Fibroblast of villous mesenchyme (primary cell): ENCODE measurements at regions not wholly inside any gene's neighbourhood (a gene's known extent, or its start where the extent isn't known, plus 50 kb on each side); places are given as distances from the start of the nearest gene placed in this dataset.

Experiments
- DNase-seq: peaks from one replicate; pipeline ENCODE4 v3.0.0-alpha.2; 2010; ENCODE audit warnings: low read depth
- H3K4me3 ChIP-seq: 2 replicates; pipeline ENCODE4 v1.5.1; 2011; ENCODE audit warnings: low read depth, mild to moderate bottlenecking, low read length
- CTCF ChIP-seq: IDR thresholded peaks from 2 replicates; pipeline ENCODE4 v1.5.1; 2012; ENCODE audit warnings: low read depth, mild to moderate bottlenecking, low read length; ENCODE audit not compliant: insufficient read depth

GRCh38 chr10:130924138-130924819, 387.2 kb downstream of the TCERG1L start:
- H3K4me3 ChIP-seq: no peak overlapping the region
- no peak for DNase-seq
- TF ChIP-seq CTCF: no peak

- no peak for TF ChIP-seq CTCF
- no peak for DNase-seq
These were observed 385.1 kb downstream of the TCERG1L start for GRCh38 chr10:130926442-130926841.

GRCh38 chr10:130927157-130927556, 384.4 kb downstream of the TCERG1L start:
- H3K4me3 ChIP-seq: no peak overlapping the region
- no peak for DNase-seq
- TF ChIP-seq CTCF: no peak

More at GRCh38 chr10:130926442-130926841, 385.1 kb downstream of the TCERG1L start:
- H3K4me3 ChIP-seq: no peak overlapping the region

GRCh38 chr10:130928306-130928705, 383.2 kb downstream of the TCERG1L start:
- H3K4me3 ChIP-seq: no peak overlapping the region
- no peak for DNase-seq
- TF ChIP-seq CTCF: no peak

- TF ChIP-seq CTCF: no peak
- DNase-seq: no peak
- H3K4me3 ChIP-seq: no peak overlapping the region
These were observed 381.8 kb downstream of the TCERG1L start for GRCh38 chr10:130929422-130930325.

GRCh38 chr10:130930821-130931220, 380.7 kb downstream of the TCERG1L start:
- no peak overlapping the region for H3K4me3 ChIP-seq
- DNase-seq: no peak
- TF ChIP-seq CTCF: no peak
